GM19397 (cell line): ENCODE measurements at regions not wholly inside any gene's neighbourhood (a gene's known extent, or its start where the extent isn't known, plus 50 kb on each side); places are given as distances from the start of the nearest gene placed in this dataset.
"Not testable (repeated sequence)": the region's sequence is repeated elsewhere in the genome, so short reads cannot be mapped to it uniquely, and the experiment has no call there.

Experiments used
- ATAC-seq: cut with Tn5 transposase; IDR thresholded peaks from one replicate; pipeline ENCODE4 v1.9.1; 2021; ENCODE audit warnings: mild to moderate bottlenecking, moderate library complexity; ENCODE audit not compliant: unreplicated experiment

DNA sequence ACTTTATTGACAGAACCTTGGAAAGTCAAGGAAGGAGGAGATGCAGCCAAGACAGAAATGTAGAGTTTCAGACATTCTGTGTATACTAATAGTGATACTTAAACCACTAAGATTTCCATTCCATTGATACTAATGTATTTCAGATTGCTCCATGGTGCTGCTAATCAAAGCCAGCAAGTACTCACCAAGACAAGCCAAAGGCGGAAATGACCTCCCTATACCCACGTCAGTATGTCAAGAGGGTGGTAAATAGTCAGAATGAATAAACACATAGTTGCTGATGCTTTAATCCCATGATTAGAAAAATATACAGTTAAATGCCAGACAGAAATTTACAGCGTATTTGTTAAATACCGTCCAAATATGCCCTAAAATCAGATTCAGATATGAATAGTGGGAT lies 417.8 kb upstream of the INTU start:
- ATAC-seq: no peak

DNA sequence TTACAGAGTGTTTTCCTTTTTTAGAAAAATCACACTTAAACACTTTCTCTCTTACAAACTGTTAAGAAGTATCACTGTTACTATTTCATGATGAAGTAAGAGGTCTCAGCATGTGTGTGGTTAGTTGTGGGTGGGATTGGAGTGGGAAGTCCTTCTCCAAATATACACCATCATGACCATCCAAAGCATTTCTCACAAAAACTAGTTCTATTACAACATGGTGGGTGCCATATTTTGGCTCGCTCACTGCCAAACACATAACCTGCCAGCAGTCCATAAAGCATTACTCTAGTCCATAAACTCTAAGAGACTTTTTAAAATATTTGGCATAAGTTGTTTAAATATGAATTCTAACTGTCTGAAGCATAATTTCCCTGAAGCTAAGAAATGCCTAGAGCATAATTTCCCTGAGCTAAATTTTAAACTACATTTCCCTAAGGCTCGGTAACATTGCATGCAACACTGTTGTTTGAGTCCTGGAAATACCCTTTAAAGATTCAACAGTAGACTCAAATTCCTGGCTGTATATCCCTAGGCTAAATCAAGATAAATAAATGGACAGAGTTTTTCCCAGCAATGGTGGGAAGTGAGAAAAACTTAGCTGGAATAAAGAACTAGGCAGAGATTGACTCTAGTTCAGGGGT lies 415.0 kb upstream of the INTU start:
- ATAC-seq: no peak

DNA sequence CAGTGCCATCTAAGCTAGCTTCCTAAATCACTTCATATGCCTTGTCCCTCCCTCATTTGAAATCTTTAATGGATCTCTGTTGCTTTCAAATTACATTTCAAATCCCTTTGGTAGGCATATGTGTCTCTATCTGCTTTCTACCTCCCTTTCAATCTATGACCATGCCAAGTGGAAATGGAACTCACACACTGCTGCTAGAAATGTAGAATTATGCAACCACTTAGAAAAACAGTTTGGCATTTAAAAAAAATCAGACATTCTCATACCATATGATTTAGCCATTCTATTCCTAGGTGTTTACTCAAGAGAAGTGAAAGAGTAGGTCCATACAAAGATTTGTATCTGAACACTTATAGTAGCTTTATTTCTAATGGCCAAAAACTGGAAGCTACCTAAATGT lies 413.5 kb upstream of the INTU start:
- no peak for ATAC-seq

DNA sequence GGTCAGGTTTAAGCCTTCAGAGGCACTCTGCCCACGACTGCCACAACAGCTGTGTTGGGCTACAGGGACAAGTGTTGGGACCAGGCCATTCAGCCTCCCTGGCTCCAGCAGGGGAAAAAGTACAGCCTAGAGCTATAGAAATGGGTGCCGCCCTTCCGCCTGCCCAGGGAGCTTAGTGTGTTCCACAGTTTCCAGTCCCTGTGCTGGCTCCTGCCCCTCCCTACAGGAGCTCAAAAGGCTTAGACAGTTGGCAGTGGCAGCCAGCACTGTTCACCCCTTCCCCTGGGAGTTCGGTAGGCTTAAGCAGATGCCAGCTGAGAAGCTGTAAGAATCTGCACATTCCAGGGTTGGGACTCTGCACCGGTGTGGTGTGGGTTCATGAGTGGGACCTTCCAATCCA lies 408.2 kb upstream of the INTU start:
- no peak for ATAC-seq

DNA sequence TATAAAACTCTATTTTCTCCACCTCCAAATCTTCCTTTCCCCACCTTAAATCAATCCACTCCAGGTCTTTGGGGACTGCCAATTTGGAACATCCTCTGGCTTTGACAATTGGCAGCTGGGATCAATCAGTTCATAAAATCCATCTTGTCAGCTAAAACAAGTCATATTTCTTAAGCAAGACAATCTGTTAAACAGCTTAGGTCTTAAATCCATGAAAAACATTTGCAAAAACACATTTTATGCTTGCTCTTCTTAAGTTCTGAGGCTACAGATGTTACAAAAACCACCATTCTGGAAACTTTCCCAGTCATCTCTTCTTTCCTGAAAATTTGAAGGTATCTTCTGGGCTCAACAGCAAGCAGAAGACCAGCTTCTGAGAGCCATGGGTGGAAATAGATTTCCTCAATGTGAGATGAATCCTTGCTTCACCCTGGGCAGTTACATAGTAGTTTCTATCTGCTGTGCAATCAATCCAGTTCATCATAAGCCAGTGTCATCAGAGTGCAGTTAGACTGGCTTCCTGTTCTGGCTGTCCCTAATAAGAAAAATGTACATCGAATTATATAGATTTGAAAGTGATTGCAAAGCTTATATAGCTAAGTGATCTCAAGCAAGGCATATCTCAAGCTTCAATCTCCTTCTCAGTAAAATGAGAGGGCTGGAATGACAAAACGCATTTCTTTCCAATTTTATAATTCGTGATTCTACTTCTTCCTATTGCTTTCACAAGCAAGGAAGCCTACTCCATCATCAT lies 402.7 kb upstream of the INTU start:
- no peak for ATAC-seq

DNA sequence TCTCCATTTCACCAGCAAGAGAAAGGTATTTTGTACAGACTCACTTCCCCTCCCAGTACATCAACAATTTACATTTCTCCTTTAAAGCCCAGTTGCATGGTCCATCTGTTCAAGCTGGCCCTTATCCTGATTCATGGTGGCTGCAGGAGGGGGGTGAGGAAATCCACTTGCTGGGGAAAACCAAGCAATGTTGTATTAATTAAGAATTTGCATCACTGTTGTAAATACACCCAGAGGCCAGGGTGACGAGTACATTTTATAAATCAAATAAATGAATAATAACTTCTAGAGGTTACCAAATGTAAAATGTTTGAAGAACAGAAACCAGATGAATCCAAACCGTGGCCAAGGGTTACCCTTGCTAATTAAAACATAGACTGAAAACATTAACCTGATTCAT lies 395.9 kb upstream of the INTU start:
- no peak for ATAC-seq

DNA sequence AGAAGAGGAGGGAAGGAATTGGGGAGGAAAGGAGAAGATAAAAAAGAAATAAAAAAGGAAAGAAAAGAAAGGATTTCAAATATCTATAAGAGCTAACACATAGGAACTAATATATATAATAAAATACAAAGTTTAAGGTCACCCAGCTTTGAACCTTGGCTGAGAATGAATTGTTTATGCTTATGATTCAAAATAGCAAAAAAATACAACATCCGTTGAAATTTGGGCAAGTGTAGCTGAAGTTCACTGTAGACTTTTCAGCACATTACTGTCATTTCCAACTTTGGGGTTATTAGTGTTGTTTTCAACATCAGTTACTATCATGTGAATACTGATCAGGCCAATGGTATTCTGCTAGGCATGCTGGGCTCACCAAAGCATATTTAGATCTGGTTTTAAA lies 395.2 kb upstream of the INTU start:
- ATAC-seq: no peak

DNA sequence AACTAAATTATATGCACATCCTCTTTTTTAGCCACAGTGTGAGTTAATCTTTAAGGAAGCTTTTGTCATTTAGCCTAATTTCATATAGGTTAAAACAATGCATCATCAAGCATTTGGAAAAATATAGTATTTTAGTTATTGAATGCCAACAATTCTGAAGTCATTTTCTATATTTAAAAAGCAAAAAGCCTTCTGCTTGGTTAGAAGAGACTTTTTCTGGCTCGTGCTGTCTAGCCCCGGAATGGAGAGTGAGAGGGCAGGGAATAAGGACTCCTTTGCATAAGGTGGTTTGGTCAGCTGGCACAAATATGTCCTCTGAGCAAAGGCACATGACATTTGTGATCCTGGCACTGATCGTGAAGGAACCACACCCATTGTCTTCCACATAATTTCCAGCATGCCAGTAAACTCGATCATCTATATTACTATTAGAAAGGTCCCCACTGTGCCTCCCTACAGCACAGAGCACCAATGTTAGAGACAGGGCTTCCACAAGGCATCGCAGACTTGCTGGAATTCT lies 393.7 kb upstream of the INTU start:
- ATAC-seq: no peak

DNA sequence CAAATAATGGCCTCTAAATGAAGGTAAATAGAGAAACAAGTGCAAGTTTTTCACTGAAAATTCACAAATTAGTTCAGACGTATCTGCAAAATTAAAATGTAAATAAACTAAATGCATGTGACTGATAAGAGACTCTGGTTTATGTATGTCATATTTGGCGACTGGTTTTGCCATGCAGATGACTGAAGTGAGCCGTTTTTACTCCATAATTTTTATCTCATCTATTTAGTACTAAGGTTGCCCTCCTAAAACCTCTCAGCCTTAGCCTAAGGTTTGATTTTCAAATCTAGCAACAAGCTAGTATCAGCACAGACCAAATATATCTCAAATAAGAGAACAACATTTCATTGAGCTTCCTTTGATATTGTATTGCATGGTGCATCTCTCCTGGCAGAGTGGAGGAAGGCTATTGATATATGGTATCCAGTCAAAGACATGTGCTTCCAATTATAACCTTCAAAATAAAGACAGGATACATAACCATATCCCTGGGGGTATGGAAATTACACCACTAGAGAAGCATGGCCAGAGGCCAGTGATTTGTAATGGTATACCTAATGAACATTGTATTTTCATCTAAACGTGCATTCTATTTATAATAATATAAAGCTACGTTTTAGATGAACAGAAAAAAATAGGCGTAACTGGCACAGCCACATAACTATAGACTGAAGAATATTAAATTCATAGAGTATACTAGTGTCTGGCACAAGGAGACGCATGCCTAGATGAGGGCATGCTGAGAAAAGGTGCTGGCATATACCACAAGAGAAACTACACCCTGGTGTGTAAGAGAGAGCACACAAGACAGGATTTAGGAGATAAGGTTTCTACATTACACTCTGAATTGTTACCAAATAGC lies 392.6 kb upstream of the INTU start:
- ATAC-seq: no peak

DNA sequence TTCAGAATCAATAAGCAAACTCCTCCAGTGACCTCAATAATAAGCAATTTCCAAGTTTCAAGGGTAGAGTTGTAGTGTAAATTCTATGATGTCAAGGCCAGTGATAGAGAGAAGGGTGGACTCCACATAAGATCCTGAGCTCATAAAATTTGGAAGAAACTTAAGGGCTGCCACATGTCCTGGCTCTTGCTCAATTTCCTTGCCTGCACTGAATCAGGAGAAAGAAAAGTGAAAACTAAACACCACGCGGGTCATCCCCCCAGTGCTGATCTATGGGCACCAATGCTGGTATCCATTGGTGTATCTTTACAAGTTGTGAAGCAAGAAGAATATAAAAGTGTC lies 392.0 kb upstream of the INTU start:
- no peak for ATAC-seq

DNA sequence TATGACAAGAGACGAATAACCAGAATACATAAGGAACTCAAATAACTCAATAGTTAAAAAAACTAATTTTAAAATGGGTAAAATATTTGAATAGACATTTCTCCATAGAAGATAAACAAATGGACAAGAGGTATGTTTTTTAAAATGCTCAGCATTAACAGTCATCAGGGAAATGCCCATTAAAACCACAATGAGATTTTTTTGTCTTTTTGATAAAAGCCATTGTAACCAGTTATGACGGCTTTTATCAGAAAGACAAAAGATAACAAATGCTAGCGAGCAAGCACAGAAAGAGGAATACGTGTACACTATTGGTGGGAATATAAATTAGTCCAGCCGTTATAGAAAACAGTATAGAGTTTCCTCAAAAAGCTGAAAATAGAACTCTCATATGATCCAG lies 388.2 kb upstream of the INTU start:
- no peak for ATAC-seq

DNA sequence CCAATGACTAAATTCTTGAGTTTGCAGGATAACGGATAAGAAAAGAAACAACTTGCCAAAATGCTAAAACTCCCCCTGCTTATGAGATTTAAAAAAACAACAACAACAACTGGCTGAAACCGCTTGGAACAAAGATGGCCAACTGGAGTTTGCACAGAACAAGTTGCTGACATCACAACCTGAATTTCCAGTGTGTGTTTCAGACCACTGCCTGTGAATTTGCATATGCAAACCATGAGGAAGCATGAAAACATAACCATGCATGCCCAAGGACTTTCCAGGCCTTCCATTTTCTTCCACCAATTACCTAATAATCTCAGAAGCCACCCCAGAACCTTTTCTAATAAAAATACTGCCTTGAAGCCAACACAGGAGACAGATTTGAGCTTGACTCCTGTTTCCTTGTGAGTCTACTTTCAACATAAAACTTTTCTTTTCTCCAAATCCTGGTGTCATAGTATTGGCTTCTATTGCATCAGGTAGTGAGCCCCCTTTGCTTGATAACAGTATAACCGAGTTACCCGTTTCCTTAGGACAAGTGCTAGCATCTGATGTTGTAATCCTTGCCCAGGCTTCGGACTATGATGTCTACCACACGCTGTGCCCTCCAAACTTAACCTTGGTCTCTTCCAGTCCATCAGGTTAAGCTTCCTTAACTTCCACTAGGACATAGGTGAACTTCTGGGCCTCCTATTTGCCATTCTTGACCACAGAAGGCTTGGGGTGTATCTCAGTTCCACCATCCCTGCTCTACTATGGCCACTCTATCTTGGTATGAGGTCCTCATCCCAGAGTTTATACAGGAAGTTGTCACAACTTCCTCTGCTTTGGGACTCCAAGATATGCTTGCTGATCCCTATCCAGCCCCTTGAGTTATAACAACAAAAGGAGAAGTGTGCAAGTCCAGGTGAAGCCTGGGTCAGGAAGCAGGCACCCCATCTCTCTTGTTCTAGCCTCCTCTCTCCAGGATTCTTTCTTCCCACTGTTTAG lies 385.5 kb upstream of the INTU start:
- no peak for ATAC-seq

DNA sequence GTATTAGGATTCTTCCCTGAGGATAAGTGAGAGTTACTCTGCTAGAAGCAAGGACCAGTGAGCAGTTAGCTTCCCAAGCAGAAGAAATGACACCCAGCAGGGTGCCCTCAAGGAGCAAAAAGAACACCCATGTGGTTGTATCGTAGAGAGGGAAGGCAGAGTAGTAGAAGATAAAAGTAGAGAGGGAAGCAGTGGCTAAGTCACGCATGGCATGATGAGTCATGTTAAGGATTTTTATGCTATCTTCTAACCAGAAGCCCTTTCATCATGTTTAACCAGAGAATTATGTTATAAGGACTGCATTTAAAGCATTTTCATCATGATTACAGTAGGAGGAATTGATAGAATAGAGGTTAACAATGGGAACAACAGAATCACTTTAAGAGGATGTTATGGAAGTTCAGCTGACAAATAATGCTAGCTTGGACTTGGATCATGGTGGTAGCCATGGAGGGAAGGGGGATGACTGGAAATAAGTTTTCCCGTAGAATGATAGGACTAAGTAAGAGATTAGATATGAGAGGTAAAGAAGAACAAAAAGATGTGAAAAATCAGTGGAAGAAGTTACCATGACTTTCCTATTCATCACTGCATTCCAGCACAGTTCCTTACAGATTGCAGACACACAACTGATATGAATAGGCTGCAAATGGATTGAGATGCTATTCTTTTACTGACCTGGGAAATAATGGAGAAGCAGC lies 383.5 kb upstream of the INTU start:
- no peak for ATAC-seq

DNA sequence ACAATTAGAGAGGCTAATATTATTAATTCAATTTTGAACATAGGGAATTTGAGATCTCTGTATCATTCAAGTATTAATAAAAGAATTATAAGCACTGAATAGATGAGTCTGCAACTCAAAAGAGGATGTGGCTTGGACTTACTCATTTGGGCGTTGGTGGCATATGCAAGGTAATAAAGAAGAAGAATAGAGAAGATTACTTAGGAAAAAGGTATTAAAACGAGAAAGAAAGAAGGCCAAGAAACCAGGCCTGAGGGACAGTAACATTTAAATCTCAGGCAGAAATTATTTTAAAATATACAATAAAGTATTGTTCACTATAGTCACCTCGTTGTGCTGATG lies 383.0 kb upstream of the INTU start:
- ATAC-seq: no peak

DNA sequence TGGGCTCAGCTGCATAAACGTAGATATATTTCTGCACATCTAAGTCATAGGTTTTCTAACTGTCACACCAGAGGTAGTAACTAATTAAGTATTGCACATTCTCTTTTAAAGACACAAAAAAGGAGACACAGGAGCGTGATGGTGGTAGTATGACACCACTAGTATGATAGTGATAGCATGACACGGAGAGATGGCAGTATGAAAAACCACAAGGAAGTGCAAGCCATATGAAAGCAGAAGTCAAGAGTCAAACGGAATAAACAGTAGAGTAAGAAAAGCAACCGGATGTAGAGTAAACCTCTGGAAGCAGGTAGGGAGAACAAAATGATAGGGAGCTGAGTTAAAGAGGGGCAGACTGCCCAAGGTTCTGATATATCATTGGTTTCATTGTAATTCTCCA lies 382.2 kb upstream of the INTU start:
- peak; percentile 58 for ATAC-seq

DNA sequence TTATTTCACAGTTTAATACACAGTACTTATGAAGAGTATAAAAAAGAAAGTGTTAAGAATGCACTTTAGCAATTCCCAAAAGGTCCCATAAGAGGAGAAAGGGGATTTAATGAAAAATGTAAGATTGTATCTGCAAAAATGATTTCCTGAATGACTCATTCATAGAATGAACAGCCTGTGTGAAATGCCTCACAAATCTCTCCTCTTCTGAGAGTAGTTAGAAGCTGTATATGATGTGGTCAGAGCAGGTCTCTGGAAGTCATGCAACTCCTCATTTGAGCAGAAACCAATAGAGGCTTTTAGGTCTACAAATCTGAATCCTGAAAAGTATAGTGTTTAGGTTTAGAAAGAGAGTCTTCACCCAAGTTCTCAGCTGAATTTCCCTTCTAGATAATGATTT lies 381.3 kb upstream of the INTU start:
- ATAC-seq: no peak

DNA sequence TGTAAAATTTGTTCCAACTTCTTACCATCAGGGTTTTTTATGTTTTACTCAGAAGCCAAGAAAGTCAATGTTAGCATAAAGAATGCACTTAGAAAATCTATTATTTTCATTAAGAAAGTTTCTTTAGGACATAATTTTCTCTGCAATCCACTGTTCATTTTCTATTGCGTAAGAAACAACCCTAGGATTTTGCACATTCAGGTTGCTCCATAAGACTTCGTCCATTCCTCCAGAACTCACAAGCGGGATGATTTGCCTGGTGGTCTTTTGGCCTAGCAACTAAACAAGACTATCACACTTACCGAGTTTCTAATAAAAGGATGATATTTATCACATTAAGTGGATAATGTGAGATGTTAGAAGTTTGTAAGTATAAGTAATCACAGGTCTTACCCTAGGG lies 376.3 kb upstream of the INTU start:
- ATAC-seq: no peak

DNA sequence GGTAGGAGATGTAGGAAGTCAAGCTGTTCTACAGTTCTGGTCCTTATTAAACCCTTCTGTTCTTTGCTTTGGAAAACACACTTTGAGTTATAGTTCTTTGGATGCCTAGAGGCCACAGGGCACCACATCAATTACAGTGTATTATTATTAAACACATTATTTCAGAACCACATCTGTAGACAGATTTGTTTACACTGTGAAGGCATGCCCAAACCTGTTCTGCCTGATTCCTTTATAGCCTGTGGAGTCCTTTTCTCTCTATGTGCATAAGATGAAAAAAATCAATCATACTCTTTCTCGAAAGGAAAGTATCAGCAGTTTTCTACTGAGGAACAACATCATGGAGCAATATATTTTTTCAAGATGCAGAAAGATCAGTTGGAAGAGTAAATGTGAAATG lies 371.3 kb upstream of the INTU start:
- ATAC-seq: no peak

DNA sequence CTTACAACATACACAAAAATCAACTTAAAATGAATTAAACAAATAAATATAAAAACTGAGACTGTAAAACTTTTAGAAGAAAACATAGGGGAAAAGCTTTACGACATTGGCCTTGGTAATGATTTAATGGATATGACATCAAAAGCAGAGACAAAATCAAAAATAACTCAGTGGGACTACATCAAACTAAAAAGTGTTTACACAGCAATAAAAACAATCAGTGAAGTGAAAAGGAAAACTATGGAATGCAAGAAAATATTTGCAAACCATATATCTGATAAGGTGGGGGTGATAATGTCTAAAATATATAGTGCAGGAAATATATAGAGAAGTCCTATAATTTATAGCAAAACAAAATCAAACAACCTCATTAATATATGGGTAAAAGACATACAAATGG lies 364.4 kb upstream of the INTU start:
- no peak for ATAC-seq

DNA sequence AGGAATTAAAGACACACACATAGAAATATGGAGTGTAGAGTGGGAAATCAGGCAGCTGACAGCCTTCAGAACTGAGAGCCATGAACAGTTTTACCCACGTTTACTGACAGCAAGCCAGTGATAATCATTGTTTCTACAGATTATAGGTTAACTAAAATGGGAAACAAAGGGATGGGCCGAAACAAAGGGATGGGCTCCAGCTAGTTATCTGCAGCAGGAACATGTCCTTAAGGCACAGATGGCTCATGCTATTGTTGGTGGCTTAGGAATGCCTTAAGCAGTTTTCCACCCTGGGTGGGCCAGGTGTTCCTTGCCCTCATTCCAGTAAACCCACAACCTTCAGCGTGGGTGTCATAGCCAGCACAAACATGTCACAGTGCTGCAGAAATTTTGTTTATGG lies 355.7 kb upstream of the INTU start:
- not testable (repeated sequence) for ATAC-seq
